ENCODE measurements at regions not wholly inside any gene's neighbourhood (a gene's known extent, or its start where the extent isn't known, plus 50 kb on each side); places are given as distances from the start of the nearest gene placed in this dataset.
A peak's percentile ranks its signal among the peaks of the same experiment; 100 is the strongest.

- DNase-seq (ENCODE audit: low spot score) = no peak
Observed at GRCh38 chrX:42619068-42619467, 158.9 kb downstream of the PPP1R2C start.

- no peak for DNase-seq (ENCODE audit: low spot score)
Observed at GRCh38 chrX:42616981-42617380, 161.0 kb downstream of the PPP1R2C start.

- DNase-seq (ENCODE audit: low spot score) = peak; percentile 37
Observed at GRCh38 chrX:42615161-42615563, 162.8 kb downstream of the PPP1R2C start.

GRCh38 chrX:42606591-42606990 lies 171.4 kb downstream of the PPP1R2C start:
- DNase-seq (ENCODE audit: low spot score) = no peak

- no peak for DNase-seq (ENCODE audit: low spot score)
Observed at GRCh38 chrX:42604302-42604701, 173.7 kb downstream of the PPP1R2C start.

- no peak for DNase-seq (ENCODE audit: low spot score)
Observed at GRCh38 chrX:42603016-42603415, 174.9 kb downstream of the PPP1R2C start.

GRCh38 chrX:42602566-42602965 lies 175.4 kb downstream of the PPP1R2C start:
- DNase-seq (ENCODE audit: low spot score) = no peak

- no peak for DNase-seq (ENCODE audit: low spot score)
Observed at GRCh38 chrX:42602136-42602535, 175.8 kb downstream of the PPP1R2C start.

GRCh38 chrX:42597481-42597880 lies 180.5 kb downstream of the PPP1R2C start:
- no peak for DNase-seq (ENCODE audit: low spot score)

GRCh38 chrX:42585842-42586621 lies 191.9 kb downstream of the PPP1R2C start:
- DNase-seq (ENCODE audit: low spot score) = peak; percentile 1

GRCh38 chrX:42577936-42578470 lies 200.0 kb downstream of the PPP1R2C start:
- no peak for DNase-seq (ENCODE audit: low spot score)

- no peak for DNase-seq (ENCODE audit: low spot score)
Observed at GRCh38 chrX:42567268-42567667, 210.7 kb downstream of the PPP1R2C start.

GRCh38 chrX:42565739-42566138 lies 212.2 kb downstream of the PPP1R2C start:
- DNase-seq (ENCODE audit: low spot score) = no peak

- DNase-seq (ENCODE audit: low spot score) = no peak
Observed at GRCh38 chrX:42546800-42547199, 231.2 kb downstream of the PPP1R2C start.

GRCh38 chrX:42544883-42545282 lies 233.1 kb downstream of the PPP1R2C start:
- no peak for DNase-seq (ENCODE audit: low spot score)

GRCh38 chrX:42541554-42541953 lies 236.4 kb downstream of the PPP1R2C start:
- DNase-seq (ENCODE audit: low spot score) = no peak

- DNase-seq (ENCODE audit: low spot score) = no peak
Observed at GRCh38 chrX:42540146-42540545, 237.8 kb downstream of the PPP1R2C start.

GRCh38 chrX:42538405-42538804 lies 239.6 kb downstream of the PPP1R2C start:
- DNase-seq (ENCODE audit: low spot score) = no peak

- no peak for DNase-seq (ENCODE audit: low spot score)
Observed at GRCh38 chrX:42536286-42536685, 241.7 kb downstream of the PPP1R2C start.

GRCh38 chrX:42535233-42535632 lies 242.7 kb downstream of the PPP1R2C start:
- no peak for DNase-seq (ENCODE audit: low spot score)

GRCh38 chrX:42533761-42534160 lies 244.2 kb downstream of the PPP1R2C start:
- DNase-seq (ENCODE audit: low spot score) = no peak

- no peak for DNase-seq (ENCODE audit: low spot score)
Observed at GRCh38 chrX:42531441-42531840, 246.5 kb downstream of the PPP1R2C start.

- no peak for DNase-seq (ENCODE audit: low spot score)
Observed at GRCh38 chrX:42530027-42530426, 247.9 kb downstream of the PPP1R2C start.

- DNase-seq (ENCODE audit: low spot score) = no peak
Observed at GRCh38 chrX:42524379-42524778, 253.6 kb downstream of the PPP1R2C start.
